WERI-Rb-1 (cell line): ENCODE measurements at regions not wholly inside any gene's neighbourhood (a gene's known extent, or its start where the extent isn't known, plus 50 kb on each side); places are given as distances from the start of the nearest gene placed in this dataset.

Source experiments
- DNase-seq: peaks from one replicate; pipeline ENCODE4 v3.0.0-alpha.2; 2020
- H3K27ac ChIP-seq: fragments of 250-450 bp; sonication (Bioruptor Pico); 2 replicates; pipeline ENCODE4 v1.5.1; 2020; ENCODE audit warnings: mild to moderate bottlenecking, moderate library complexity
- H3K27me3 ChIP-seq: fragments of 250-450 bp; sonication (Bioruptor Pico); 2 replicates; pipeline ENCODE4 v1.5.1; 2021; ENCODE audit warnings: mild to moderate bottlenecking, low read depth, moderate library complexity; ENCODE audit not compliant: insufficient read depth, severe bottlenecking
- H3K36me3 ChIP-seq: fragments of 250-450 bp; sonication (Bioruptor Pico); 2 replicates; pipeline ENCODE4 v1.5.1; 2020; ENCODE audit warnings: mild to moderate bottlenecking, moderate library complexity
- H3K4me3 ChIP-seq: 2 replicates; pipeline ENCODE4 v1.5.1; 2011; ENCODE audit warnings: low read depth, mild to moderate bottlenecking, control low read depth, low read length
- H3K9me3 ChIP-seq: fragments of 250-450 bp; sonication (Bioruptor Pico); 2 replicates; pipeline ENCODE4 v1.5.1; 2021; ENCODE audit warnings: mild to moderate bottlenecking, moderate library complexity; ENCODE audit not compliant: severe bottlenecking
- TF ChIP-seq, protein P1 (sequence below): IDR thresholded peaks from 2 replicates; pipeline ENCODE4 v1.5.1; 2011; ENCODE audit warnings: low read depth, mild to moderate bottlenecking, control low read depth, inconsistent platforms, low read length

DNA sequence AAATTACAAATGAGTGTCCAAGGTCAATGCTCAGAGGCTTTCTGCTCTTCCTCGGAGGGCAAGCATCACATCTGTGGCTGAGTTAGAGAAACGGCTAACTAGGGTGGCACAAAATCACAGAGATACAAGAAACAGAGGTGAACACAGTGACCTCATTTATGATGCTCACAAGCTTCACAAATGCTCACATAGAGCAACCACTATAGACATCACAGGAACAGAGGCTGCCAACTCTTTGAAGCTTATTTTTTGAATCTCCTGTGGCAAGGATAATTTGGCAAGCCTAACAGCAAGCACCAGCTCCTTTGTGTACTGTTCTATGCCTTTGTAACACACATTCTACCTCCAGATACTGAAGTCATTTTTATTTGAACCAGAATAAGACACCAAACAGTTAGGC is 416.5 kb upstream of the DDI1 start:
- Histone ChIP-seq H3K27ac (no peak overlapping the region), H3K36me3 (no peaks in the 10 kb centered on the region), H3K27me3 (no peaks in the 10 kb centered on the region), H3K9me3 (no peaks in the 10 kb centered on the region), H3K4me3 (no peak overlapping the region)
- DNase-seq: no peak
- TF ChIP-seq, protein P1, sequence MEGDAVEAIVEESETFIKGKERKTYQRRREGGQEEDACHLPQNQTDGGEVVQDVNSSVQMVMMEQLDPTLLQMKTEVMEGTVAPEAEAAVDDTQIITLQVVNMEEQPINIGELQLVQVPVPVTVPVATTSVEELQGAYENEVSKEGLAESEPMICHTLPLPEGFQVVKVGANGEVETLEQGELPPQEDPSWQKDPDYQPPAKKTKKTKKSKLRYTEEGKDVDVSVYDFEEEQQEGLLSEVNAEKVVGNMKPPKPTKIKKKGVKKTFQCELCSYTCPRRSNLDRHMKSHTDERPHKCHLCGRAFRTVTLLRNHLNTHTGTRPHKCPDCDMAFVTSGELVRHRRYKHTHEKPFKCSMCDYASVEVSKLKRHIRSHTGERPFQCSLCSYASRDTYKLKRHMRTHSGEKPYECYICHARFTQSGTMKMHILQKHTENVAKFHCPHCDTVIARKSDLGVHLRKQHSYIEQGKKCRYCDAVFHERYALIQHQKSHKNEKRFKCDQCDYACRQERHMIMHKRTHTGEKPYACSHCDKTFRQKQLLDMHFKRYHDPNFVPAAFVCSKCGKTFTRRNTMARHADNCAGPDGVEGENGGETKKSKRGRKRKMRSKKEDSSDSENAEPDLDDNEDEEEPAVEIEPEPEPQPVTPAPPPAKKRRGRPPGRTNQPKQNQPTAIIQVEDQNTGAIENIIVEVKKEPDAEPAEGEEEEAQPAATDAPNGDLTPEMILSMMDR: no peak

DNA sequence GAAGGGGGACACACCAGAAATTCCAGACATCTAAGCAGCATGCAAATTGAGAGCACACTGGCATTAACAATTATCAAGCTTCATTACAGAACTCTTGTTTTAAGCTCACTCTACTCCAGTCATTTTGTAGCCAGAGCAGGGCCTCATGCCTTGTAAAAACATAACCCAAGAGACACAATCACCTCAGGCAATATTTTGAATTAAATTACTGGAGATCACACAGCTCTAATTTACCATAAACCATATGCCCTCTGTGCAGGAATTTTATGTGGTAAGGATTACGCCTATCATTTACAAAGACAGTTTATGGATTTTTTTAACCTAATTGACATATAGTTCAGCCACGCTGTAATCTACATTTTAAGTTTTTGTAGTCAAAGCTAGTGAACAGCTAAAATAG is 414.1 kb upstream of the DDI1 start:
- TF ChIP-seq, protein P1: no peak
- Histone ChIP-seq H3K4me3 (no peak overlapping the region), H3K9me3 (no peaks in the 10 kb centered on the region), H3K36me3 (no peaks in the 10 kb centered on the region), H3K27me3 (no peaks in the 10 kb centered on the region), H3K27ac (no peak overlapping the region)
- DNase-seq: no peak

DNA sequence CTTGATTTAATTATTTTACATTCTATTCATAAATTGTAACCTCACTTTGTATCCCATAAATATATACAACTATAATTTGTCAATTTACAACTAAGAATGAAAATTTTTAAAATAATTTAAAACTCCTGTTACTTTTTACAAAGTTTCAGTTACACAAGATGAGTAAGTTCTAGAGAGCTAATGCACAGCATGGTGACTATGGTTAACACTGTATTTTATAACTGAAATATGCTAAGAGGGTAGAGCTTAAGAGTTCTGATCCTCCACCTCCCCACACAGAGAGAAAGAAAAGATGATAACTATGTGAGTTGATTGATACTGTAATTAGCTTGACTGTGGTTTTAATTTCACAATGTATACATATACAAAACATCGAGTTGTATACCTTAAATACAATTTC is 412.5 kb upstream of the DDI1 start:
- Histone ChIP-seq H3K4me3 (no peak overlapping the region), H3K27ac (no peak overlapping the region)

DNA sequence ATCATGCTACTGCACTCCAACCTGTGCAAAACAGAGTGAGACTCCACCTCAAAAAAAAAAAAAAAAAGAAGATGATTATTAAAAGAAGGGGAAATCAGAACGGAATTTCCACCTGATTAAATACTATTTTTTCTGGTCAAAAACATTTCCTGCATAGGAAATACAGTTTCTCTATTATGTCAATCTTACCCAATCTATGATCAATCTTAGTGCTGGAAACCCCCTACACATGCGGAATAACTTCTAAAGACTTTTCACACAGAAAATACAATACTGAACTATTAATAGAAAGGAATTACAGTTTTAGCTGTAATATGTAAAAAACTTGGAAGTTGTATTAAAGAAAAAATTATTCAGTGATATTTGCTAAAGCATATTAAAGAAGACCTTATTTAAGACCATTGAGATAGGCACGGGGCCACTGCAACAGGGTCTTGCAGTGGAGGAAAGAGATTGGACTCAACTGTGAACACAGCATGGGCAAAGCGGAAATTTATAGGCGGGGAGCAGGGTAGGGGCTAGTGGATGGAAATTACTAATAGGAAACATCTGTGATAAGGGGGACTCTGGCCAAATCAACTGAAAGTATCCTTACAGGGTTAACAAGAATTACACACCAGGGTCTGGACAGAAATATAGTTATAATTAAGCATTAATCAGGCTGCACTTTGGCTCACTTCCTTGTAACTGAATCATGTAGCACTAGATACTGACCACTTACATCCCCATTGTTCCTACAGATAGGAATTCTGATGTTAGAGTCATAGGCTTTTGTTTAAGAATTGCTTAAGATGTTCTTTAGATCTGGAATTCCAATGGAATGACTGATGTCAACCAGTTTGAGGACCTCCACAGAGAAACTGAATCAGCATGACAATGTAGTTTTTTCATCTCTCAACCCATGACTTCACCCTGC is 411.5 kb upstream of the DDI1 start:
- Histone ChIP-seq H3K27ac (no peak overlapping the region), H3K9me3 (no peaks in the 10 kb centered on the region), H3K27me3 (no peaks in the 10 kb centered on the region), H3K4me3 (no peak overlapping the region), H3K36me3 (no peaks in the 10 kb centered on the region)
- DNase-seq: no peak
- TF ChIP-seq, protein P1: no peak

More for the DNA sequence above, 412.5 kb upstream of the DDI1 start:
- Histone ChIP-seq H3K36me3 (no peaks in the 10 kb centered on the region), H3K27me3 (no peaks in the 10 kb centered on the region), H3K9me3 (no peaks in the 10 kb centered on the region)
- TF ChIP-seq, protein P1: no peak
- no peak for DNase-seq

DNA sequence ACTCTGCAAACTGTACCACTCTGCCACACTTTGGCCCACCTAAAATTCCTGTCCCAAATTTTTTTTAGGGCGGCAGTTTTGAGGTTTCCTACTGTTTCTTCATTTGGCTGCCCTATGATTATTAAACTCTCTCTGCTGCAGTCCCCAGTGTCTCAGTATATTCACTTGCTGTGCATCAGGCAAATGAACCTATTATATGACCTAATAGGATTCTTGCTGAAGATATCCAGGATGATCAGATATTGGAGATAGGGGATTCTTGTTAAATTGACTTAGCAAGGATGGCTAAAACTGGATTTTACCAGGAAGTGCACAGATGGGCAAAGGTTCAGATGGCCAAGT is 410.8 kb upstream of the DDI1 start:
- Histone ChIP-seq H3K9me3 (no peaks in the 10 kb centered on the region), H3K27me3 (no peaks in the 10 kb centered on the region), H3K4me3 (no peak overlapping the region), H3K27ac (no peak overlapping the region), H3K36me3 (no peaks in the 10 kb centered on the region)
- TF ChIP-seq, protein P1: no peak
- no peak for DNase-seq

DNA sequence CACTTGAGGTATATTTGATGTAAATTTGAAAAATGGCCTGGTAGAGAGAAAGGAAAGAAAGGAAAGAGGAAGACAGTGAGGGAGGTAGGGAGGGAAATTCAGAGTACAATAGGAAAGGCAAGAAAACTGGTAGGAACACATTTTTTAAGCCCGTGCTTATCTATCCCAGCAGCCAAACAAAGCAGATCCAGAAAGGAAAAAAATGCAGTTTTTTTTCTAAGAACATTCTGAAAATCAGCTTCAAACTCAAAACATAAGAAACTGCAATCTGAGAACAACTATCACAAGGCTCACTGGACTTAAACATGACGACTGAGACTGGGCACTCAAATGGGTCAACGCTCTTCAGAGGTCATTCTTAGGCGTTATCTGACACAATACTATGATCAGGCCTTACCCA is 408.3 kb upstream of the DDI1 start:
- Histone ChIP-seq H3K9me3 (no peaks in the 10 kb centered on the region), H3K4me3 (no peak overlapping the region), H3K36me3 (no peaks in the 10 kb centered on the region), H3K27me3 (no peaks in the 10 kb centered on the region), H3K27ac (no peak overlapping the region)
- TF ChIP-seq, protein P1: no peak
- no peak for DNase-seq
